SJSA1 (cell line): ENCODE measurements at regions not wholly inside any gene's neighbourhood (a gene's known extent, or its start where the extent isn't known, plus 50 kb on each side); places are given as distances from the start of the nearest gene placed in this dataset.
A peak's percentile ranks its signal among the peaks of the same experiment; 100 is the strongest.

Experiments
- DNase-seq, 2 experiments: peaks; one replicate each; pipeline ENCODE4 v3.0.0-alpha.2; 2015 to 2020; ENCODE audit warnings: low spot score in 2 of 2, low read depth in 1 of 2
- H3K27ac ChIP-seq: fragments of 250-450 bp; sonication (Bioruptor Pico); 2 replicates; pipeline ENCODE4 v1.5.1; 2020; ENCODE audit warnings: mild to moderate bottlenecking, moderate library complexity
- H3K27me3 ChIP-seq: fragments of 250-450 bp; sonication (Bioruptor Pico); replicated peaks from 2 replicates; pipeline ENCODE4 v1.5.1; 2020; ENCODE audit warnings: mild to moderate bottlenecking, moderate library complexity
- H3K36me3 ChIP-seq: fragments of 250-450 bp; sonication (Bioruptor Pico); 2 replicates; pipeline ENCODE4 v1.5.1; 2020; ENCODE audit warnings: mild to moderate bottlenecking
- H3K4me1 ChIP-seq: fragments of 250-450 bp; sonication (Bioruptor Pico); replicated peaks from 2 replicates; pipeline ENCODE4 v1.6.1; 2021; ENCODE audit warnings: mild to moderate bottlenecking
- H3K4me3 ChIP-seq: fragments of 250-450 bp; sonication (Bioruptor Pico); 2 replicates; pipeline ENCODE4 v1.5.1; 2020; ENCODE audit warnings: mild to moderate bottlenecking
- H3K9me3 ChIP-seq: fragments of 250-450 bp; sonication (Bioruptor Pico); replicated peaks from 2 replicates; pipeline ENCODE4 v1.5.1; 2020; ENCODE audit warnings: mild to moderate bottlenecking

DNA sequence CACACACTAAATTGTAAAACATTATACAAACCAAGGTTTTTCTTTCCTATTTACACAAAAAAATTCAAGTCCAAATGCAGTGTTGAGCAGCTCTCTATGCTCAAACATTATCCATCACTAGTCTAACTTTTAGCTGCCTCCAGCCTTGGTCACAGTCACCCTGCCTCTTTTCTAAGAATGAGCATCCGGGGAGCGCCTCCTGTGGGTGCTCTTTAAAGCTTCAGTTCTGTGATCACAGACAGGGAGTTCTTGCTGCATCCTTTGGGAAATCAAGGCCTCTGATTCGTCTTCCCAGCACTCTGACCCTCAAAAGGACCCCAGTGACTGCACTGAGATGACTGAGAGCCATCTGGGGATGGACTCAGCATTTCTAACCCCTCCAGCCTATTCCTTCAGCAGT, 289.6 kb downstream of the SEC61B start:
- H3K27ac ChIP-seq: no peak overlapping the region
- H3K36me3 ChIP-seq: no peaks in the 10 kb centered on the region
- DNase-seq: no peak
- H3K27me3 ChIP-seq: no peaks in the 10 kb centered on the region
- H3K9me3 ChIP-seq: no peaks in the 10 kb centered on the region
- H3K4me3 ChIP-seq: no peak overlapping the region
- H3K4me1 ChIP-seq: peaks cover 5% of the 10 kb centered on the region

DNA sequence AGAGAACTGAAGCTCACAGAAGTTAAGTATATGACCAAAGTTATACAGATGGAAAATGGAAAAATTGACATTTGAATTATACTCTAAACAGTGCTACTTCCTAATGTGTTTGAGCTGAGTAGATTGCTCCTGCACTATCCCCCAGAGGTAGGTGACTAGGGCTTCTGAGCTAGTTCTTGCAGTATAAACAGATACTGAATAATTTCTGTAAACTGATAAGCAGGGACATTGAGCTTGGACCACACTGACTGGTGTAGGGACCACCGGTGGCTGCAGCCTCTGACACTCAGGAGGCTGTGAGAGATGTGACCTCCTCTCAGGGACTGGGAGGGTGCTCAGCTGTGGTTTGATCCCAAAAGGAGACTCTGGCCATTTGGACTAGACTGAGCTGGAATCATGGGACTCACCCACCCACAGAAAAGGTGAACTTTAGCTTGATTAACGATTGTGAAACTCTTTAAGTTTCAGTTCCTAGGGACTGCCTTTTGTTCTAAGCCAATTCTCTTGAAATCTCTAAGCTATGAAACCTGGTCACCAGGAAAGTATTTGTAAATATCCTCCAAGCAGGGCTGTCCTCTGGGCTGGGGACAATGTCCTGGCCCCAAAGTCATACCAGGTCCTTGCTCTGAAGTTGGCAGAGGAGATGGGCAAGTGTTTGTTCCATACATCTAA, 291.5 kb downstream of the SEC61B start:
- H3K36me3 ChIP-seq: no peaks in the 10 kb centered on the region
- no peaks in the 10 kb centered on the region for H3K27me3 ChIP-seq
- H3K9me3 ChIP-seq: no peaks in the 10 kb centered on the region
- no peak for DNase-seq
- peaks cover 9% of the 10 kb centered on the region for H3K4me1 ChIP-seq
- H3K4me3 ChIP-seq: no peak overlapping the region
- H3K27ac ChIP-seq: no peak overlapping the region

DNA sequence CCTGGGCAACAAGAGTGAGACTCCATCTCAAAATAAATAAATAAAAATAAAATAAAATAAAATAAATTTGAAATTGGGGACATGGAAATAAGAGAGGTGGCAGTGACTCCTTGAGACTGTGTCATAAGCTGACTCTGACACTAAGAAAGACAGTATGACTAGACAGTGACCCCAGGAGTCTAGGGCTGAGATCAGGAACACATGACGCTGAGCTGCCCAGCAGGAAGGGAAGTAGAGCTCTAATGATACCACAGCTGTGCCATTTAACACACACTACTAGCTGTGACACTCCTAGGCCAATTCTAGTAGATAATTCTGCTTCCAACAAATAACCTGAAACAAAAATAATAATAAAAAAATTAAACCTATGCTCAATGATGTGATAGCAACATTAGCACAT, 293.0 kb downstream of the SEC61B start:
- no peaks in the 10 kb centered on the region for H3K27me3 ChIP-seq
- DNase-seq: no peak
- peaks cover 9% of the 10 kb centered on the region for H3K4me1 ChIP-seq
- no peaks in the 10 kb centered on the region for H3K36me3 ChIP-seq
- H3K9me3 ChIP-seq: no peaks in the 10 kb centered on the region
- no peak overlapping the region for H3K4me3 ChIP-seq
- H3K27ac ChIP-seq: no peak overlapping the region

DNA sequence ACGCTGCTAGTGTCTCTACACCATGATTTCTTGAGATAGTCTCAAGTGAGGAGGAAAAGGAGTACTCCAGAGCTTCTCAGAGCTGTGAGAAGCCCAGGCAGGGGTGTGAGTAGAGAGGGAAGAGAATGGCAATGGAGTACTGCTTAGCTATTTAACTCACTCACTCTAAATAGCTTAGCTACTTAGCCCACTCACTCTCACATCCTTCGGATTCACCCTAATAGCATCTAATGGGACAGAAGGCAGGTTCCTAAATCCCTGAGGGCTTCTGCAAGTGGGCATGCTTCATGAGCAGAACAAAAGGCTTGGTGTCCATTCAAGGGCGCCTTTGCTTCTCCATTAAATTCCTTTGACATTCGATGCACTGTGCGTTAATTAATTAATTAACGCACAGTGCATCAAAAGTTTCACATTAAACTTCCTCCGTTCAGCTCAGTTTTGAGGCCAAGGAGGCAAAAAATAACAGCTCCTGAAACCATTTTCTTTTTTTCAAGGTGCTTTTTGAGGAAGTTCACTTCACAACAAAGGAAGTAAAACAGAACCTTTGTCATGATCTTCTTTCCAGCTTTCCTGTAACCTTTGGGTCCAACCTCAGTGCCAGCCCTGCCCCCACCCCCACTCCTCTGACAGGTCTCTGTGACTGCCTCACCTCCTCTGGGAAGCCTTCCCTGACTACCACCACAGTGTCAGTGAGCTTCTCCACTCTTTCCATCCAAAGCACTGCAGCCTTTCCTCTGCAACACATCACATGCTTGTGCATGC, 294.0 kb downstream of the SEC61B start:
- no peaks in the 10 kb centered on the region for H3K36me3 ChIP-seq
- no peak for DNase-seq
- H3K4me3 ChIP-seq: no peak overlapping the region
- no peaks in the 10 kb centered on the region for H3K9me3 ChIP-seq
- H3K4me1 ChIP-seq: peaks cover 9% of the 10 kb centered on the region
- H3K27me3 ChIP-seq: no peaks in the 10 kb centered on the region
- no peak overlapping the region for H3K27ac ChIP-seq

DNA sequence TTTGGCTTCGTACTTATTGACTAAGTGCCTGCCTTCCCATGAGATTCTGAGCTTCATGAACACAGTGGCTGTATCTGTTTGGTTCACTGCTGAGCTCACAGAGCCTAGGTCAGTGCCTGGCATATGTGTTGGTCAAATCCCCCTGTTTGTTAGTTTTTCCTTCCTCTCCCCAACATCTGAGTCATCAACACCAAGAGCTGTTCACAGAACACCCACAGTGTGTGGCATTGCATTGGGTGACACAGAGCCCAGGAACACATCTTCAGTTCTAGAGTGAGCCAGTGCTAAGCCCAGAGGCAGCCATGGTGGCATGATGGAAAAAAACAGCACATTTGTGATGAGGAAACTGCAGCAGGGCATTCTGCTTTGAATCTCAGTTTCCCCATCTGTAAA, 294.6 kb downstream of the SEC61B start:
- peak; percentile 27 to 53 for DNase-seq
- Histone ChIP-seq H3K36me3 (no peaks in the 10 kb centered on the region), H3K9me3 (no peaks in the 10 kb centered on the region), H3K4me3 (no peak overlapping the region), H3K27ac (no peak overlapping the region), H3K27me3 (no peaks in the 10 kb centered on the region), H3K4me1 (peaks cover 9% of the 10 kb centered on the region)

DNA sequence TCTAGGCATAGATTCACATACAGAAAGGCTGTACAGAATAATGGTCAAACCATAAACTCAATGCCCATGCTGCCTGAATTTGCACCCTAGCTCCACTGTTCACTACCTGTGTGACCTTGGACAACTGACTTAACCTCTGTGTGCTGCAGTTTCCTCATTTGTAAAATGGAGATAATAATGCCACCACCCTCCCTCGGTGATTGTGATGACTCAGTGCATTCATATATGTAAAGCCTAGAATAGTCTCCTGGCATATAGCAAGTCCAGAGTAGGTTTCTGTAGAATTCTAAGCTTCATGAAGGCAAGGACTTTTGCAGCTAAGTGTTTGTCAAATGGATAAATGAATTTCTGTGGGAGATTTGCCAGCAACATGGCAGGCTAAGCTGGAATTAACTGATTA, 297.8 kb upstream of the NR4A3 start:
- no peak for DNase-seq
- H3K27me3 ChIP-seq: no peaks in the 10 kb centered on the region; the same call in 1 of the 2 replicates
- H3K27ac ChIP-seq: no peak overlapping the region
- H3K36me3 ChIP-seq: no peaks in the 10 kb centered on the region
- H3K9me3 ChIP-seq: no peaks in the 10 kb centered on the region
- H3K4me3 ChIP-seq: no peak overlapping the region
- H3K4me1 ChIP-seq: no peaks in the 10 kb centered on the region

DNA sequence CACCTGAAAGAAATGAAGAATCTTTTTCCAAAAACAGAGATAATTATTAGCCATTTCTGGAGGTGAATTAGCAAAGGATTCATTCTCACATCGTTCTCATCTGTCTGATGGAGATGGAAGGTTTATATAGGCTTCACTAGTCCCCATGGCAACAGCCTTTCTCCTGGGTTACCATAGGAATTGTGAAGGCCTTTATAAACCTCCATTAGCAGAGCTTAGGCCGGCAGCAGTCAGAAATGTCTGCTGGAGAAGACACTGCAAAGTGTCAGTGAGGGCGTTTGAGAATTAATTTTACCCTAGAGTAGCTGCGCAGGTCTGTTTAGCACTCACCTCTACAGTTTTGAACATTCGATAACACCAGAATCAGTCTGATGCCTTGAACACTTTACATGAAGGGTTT, 290.4 kb upstream of the NR4A3 start:
- H3K9me3 ChIP-seq: no peaks in the 10 kb centered on the region
- DNase-seq: no peak
- H3K36me3 ChIP-seq: no peaks in the 10 kb centered on the region
- H3K27ac ChIP-seq: no peak overlapping the region
- no peaks in the 10 kb centered on the region for H3K27me3 ChIP-seq
- no peaks in the 10 kb centered on the region for H3K4me1 ChIP-seq
- no peak overlapping the region for H3K4me3 ChIP-seq

DNA sequence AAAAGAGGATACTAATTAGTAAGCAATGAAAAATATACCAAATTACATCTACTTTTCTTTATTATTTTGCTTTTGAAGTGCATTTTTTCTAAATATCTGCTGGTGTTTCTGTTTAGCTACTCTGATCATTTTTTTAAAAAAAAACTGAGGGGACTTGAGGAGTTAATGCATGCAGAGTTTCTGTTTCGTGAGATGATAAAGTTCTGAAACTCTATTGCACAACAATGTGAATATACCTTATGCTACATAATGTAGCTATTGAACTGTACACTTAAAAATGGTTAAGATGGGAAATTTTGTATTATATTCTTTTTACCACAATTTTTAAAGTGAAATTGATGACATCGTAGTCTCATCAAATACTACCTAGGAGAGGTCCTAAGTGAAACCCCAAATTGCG, 288.3 kb upstream of the NR4A3 start:
- no peak overlapping the region for H3K27ac ChIP-seq
- no peak for DNase-seq
- no peaks in the 10 kb centered on the region for H3K4me1 ChIP-seq
- H3K36me3 ChIP-seq: no peaks in the 10 kb centered on the region
- no peaks in the 10 kb centered on the region for H3K27me3 ChIP-seq
- H3K4me3 ChIP-seq: no peak overlapping the region
- no peaks in the 10 kb centered on the region for H3K9me3 ChIP-seq

DNA sequence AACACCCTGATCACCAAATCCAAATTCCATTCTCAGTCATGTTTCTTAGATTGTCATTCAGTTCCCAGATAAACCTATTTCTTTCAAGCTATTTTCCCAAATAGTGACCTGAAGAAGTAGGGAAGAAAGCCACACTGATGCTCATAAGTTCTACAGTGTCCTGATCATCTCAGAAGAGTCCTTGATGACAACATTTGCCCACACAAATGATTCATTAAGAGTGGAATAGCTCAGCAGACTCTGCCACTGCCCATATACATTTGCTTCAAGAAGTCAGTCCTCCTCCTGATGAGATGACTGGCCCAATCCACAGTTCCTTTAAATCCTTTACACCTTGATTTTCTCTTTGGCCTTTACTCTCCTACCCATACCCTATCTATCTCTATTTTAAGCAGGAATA, 283.7 kb upstream of the NR4A3 start:
- Histone ChIP-seq H3K4me1 (no peaks in the 10 kb centered on the region), H3K27me3 (no peaks in the 10 kb centered on the region), H3K9me3 (no peaks in the 10 kb centered on the region), H3K27ac (no peak overlapping the region), H3K4me3 (no peak overlapping the region), H3K36me3 (no peaks in the 10 kb centered on the region)
- no peak for DNase-seq

DNA sequence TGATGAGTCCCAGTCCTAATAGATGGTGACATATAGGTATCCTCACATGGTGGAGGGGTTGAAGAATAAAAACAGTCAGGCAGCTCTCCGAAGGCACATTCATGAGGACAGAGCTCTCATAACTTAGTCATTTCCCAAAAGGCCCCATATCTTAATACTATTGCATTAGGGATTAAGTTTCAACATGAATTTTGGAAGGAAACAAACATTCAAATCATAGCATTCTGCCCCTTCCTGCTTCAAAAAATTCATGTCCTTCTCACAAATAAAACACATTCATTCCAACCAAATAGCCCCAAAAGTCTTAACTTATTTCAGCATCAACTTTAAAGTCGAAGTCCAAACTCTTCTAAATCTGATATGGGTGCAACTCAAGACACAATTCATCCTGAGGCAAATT, 277.2 kb upstream of the NR4A3 start:
- Histone ChIP-seq H3K4me3 (no peak overlapping the region), H3K27ac (no peak overlapping the region), H3K4me1 (no peaks in the 10 kb centered on the region), H3K27me3 (no peaks in the 10 kb centered on the region), H3K9me3 (no peaks in the 10 kb centered on the region), H3K36me3 (no peaks in the 10 kb centered on the region)
- no peak for DNase-seq

DNA sequence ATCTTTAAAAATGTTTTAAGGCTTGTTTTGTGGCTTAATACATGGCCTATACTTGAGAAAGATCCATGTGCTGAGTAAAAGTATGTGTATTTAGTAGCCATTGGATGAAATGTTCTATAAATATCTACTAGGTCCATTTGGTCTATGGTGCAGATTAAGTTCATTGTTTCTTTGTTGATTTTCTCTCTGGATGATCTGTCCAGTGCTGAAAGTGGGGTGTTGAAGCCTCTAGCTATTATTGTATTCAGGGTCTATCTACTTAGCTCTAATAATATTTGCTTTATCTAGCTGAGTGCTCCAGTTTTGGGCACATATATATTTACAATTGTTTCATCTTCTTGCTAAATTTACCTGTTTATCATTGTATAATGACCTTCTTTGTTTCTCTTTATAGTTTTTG, 272.2 kb upstream of the NR4A3 start:
- no peak overlapping the region for H3K27ac ChIP-seq
- H3K4me3 ChIP-seq: no peak overlapping the region
- DNase-seq: no peak
- H3K9me3 ChIP-seq: no peaks in the 10 kb centered on the region
- no peaks in the 10 kb centered on the region for H3K36me3 ChIP-seq
- no peaks in the 10 kb centered on the region for H3K4me1 ChIP-seq
- H3K27me3 ChIP-seq: no peaks in the 10 kb centered on the region

DNA sequence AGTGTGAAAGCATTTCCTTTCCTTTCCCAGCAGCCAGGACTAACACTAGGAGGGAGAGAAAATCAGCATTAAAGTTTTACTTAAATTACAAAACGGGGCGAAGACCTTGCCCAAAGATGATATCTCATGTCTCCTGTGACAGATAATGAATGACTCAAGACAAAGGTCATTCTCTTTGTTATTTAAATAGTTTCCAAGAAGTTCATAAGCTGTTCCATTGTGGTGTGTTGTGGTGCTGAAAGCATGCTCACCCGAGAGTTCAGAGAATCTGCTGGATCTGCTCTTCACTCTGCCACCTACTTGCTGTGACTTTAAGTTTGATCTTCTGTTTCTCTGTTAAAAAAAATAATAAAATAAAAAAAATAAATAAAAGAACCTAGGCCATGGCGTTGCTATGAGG, 265.9 kb upstream of the NR4A3 start:
- no peak for DNase-seq
- Histone ChIP-seq H3K27ac (no peak overlapping the region), H3K9me3 (no peaks in the 10 kb centered on the region), H3K4me1 (no peaks in the 10 kb centered on the region), H3K36me3 (no peaks in the 10 kb centered on the region), H3K4me3 (no peak overlapping the region), H3K27me3 (no peaks in the 10 kb centered on the region)

DNA sequence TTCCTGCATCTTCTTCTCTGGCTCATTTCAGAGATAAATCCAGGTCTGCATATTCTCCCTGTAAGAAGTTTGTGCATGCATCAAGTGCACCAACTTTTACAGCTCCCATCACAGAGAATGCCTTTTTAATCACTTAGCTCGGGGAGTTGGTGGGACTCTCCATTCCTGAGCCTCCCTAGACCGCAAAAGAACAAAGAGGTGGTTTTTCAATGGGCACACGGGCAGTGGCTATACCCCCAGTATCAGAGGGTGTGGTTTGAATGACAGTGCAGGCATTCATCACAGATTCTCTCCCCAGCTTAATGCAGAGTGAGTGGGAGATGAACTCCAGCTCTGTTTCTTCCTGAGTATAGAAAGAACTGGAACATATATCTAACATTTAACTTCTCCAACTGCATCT, 264.7 kb upstream of the NR4A3 start:
- Histone ChIP-seq H3K27ac (no peak overlapping the region), H3K4me1 (no peaks in the 10 kb centered on the region), H3K9me3 (no peaks in the 10 kb centered on the region), H3K4me3 (no peak overlapping the region), H3K36me3 (no peaks in the 10 kb centered on the region), H3K27me3 (no peaks in the 10 kb centered on the region)
- DNase-seq: no peak

DNA sequence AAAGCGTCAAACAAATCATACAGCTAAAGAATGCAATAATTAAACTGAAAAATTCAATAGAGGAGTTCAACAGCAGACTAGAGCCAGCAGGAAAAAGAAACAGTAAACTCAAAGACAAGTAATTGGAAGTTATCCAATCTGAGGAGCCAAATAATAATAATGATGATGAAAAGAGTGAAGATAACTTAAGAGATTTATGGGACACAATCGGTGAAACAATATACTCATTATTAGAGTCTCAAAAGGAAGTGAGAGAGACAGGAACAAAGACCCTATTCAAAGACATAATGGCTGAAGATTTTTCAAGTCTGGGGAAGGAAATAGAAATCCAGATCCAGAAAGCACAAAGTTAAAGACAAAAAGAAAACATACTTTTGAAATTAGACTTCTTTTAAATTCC, 263.9 kb upstream of the NR4A3 start:
- H3K4me3 ChIP-seq: no peak overlapping the region
- H3K4me1 ChIP-seq: no peaks in the 10 kb centered on the region
- H3K36me3 ChIP-seq: no peaks in the 10 kb centered on the region
- H3K27me3 ChIP-seq: no peaks in the 10 kb centered on the region
- no peak overlapping the region for H3K27ac ChIP-seq
- no peak for DNase-seq
- no peaks in the 10 kb centered on the region for H3K9me3 ChIP-seq

DNA sequence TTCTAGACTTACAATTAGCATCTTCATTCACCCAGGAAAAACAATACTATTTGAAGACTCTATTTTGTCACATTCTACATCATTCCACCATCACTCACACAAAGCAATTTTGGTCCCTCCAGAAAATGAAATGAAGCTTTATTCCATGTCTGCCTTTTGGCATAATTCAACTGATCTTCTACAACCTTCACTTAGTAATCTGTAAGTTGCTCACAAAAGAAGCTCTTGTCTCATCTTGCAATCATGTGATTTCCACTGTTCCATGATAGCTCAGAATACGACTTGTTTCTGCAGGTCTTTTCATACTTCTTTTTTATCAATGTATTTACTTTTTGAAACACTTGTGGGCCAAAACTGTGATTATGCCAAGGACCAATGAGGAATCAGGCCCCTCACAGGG, 261.9 kb upstream of the NR4A3 start:
- no peak overlapping the region for H3K27ac ChIP-seq
- H3K4me1 ChIP-seq: no peaks in the 10 kb centered on the region
- no peaks in the 10 kb centered on the region for H3K27me3 ChIP-seq
- no peak for DNase-seq
- H3K4me3 ChIP-seq: no peak overlapping the region
- H3K9me3 ChIP-seq: no peaks in the 10 kb centered on the region
- H3K36me3 ChIP-seq: no peaks in the 10 kb centered on the region
